GM21529 (cell line): ENCODE measurements at regions not wholly inside any gene's neighbourhood (a gene's known extent, or its start where the extent isn't known, plus 50 kb on each side); places are given as distances from the start of the nearest gene placed in this dataset.
"Not testable (repeated sequence)": the region's sequence is repeated elsewhere in the genome, so short reads cannot be mapped to it uniquely, and the experiment has no call there.

ENCODE experiments used
- ATAC-seq: cut with Tn5 transposase; IDR thresholded peaks from one replicate; pipeline ENCODE4 v1.9.1; 2021; ENCODE audit not compliant: unreplicated experiment

DNA sequence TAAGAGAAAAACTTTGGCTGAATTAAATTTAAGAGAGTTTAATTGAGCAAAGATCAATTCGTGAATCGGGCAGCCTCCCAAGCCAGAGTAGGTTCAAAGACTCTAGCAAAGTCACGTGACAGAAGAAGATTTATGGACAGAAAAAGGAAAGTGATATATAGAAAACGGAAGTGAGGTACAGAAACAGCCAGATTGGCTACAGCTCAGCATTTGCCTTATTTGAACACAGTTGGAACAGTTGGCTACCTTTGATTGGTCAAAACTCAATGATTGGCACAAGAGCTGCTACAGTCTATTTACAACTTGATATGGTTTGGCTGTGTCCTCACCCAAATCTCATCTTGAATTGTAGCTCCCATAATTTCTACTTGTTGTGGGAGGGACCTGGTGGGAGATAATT, 102.6 kb downstream of the PLG start:
- ATAC-seq: no peak

DNA sequence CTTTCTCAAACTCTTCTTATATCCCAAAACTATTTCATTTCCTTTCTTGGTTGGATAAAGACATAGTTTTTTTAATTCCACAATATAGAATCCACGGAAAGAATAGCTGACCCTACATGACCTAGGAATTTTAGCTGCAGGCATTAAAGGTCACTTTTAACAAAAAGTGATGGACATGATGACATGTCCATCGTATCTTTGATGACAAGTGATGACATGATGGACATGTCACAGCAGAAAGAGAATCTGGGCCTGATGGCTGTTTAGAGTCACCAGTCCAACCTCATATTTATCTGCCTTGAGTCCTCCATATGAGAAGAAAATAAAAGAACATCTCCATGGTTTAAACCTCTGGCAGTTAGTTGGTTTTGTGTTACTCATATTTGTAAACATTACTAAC, 106.2 kb downstream of the PLG start:
- ATAC-seq: no peak

DNA sequence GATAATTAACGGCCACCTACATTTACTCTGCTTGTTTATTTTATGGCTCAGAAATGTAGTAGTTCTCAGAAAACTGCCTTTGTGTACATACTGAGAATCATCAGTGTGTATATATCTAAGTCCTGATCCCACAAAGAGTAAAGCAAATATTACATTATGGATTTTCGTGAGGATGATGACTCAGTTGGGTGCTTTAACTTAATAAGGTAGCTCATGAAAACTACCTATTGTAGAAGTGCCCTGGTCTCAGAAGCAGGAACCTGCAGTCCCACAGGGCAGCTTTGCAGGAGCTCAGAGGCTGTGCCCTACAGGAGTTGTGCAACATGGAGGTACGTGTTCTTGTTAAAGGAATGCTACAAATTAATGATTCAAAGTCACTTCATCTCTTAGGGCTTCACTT, 108.2 kb downstream of the PLG start:
- no peak for ATAC-seq

DNA sequence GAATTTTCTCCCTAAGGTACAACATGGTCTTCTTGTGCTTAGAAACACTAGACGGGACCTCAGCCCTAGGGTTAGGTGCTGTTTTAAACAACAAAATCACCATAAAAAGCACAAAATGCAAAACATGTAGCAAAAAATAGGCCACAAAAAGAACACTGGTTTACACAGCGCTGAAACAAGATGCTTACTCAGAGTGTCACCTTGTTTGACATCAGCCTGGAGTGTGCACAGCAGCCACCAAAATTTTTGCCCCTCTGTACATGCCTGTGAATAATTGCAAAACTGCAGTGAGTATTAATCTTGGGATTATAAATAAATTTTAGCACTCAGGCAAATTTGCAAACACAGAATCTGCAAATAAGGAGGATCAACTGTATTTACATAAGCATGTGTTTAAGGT, 110.1 kb downstream of the PLG start:
- ATAC-seq: no peak

DNA sequence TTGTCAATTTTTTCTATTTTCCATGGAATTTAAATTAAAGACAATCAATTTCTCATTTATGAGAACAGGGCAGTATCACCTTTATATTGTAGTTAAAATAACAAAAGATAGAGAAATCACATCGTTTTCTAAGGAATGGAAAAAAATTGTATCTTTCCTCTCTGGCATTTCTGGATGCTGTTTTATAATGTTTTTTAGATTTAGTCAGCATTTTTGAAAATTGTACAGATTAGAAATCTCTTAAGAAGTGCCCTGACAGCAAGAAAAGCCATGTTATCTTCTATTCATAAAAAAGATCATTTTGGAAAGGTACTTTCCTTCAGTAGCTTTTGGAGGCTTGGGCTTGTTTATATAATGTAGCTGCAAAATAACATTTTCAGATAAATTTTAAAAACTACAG, 116.9 kb downstream of the PLG start:
- ATAC-seq: no peak

DNA sequence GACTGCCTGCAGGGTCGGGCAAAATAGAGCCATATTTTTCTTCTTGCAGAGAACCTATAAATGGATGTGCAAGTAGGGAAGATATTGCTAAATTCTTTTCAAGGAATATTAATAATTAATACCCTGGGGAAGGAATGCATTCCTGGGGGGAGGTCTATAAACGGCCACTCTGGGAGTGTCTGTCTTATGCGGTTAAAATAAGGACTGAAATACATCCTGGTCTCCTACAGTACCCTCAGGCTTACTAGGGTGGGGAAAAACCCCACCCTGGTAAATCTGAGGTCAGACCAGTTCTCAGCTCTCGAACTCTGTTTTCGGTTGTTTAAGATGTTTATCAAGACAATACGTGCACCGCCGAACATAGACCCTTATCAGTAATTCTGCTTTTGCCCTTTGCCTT, 118.6 kb downstream of the PLG start:
- ATAC-seq: not testable (repeated sequence)

DNA sequence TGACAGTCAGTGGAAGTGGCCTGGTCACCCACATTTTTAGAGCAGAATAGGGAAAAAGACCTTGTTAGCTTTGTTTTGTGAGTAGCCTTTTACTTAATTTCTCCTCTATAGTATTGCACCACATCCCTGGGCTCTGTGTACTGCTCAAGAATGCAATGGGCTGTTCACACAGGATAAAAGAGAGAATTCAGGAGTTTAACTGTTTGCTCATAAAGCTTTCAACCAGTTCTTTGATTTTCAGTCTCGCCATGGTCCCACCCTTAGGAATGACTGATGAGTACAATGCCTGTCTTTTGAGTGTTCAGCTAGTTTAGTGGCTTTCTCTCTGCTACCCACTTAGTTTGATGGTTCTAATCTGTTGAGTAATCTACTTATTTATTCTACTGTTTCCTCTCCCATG, 129.7 kb downstream of the PLG start:
- ATAC-seq: no peak

DNA sequence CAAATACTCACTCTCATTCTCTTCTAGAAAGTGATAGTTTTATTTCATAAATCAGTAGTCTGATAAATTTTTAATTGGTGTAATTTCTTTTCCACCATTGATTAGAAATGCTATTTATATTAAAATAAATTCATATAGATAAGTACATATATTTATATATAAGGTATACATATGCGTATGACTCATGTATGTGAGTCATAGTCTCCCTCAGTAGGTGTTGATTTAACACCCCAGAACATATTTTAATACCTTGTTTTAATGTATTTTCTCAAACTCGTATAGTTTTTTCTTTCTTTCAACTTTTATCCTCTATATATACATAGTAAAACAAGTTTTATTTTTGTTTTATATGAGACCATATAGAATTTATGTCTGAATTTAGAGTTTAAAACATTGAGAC, 130.4 kb downstream of the PLG start:
- no peak for ATAC-seq

DNA sequence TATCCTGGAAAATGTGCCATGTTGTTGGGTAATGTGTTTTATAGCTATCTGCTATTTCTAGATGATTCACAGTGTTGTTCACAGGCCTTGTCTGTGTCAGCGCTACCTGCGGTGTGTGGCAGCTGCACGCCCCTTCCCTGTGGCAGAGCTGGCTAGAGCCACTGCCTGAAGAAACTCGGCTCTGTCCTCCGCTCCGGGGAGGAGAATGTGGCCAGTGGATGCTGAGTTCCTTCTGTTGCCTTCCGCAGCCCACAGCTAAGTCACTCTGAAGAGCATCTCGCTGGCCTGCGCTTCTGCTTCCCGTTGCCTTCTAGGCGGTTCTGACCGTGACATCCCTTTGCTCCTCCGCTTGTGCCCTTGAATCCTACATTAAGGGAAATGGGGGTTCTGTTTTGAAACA, 135.1 kb downstream of the PLG start:
- no peak for ATAC-seq

DNA sequence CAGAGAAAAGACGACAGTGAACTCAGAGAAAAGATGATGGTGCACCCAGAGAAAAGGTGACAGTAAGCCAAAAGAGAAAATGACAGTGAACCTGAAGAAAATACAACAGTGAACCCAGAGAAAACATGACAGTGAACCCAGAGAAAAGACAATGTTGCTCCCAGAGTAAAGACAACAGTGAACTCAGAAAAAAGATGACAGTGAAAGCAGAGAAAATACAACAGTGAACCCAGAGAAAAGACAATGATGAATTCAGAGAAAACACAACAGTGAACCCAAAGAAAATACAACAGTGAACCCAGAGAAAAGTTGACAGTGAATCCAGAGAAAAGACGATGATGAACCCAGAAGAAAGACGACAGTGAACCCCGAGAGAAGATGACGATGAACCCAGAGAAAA, 140.5 kb upstream of the MAP3K4 start:
- no peak for ATAC-seq

DNA sequence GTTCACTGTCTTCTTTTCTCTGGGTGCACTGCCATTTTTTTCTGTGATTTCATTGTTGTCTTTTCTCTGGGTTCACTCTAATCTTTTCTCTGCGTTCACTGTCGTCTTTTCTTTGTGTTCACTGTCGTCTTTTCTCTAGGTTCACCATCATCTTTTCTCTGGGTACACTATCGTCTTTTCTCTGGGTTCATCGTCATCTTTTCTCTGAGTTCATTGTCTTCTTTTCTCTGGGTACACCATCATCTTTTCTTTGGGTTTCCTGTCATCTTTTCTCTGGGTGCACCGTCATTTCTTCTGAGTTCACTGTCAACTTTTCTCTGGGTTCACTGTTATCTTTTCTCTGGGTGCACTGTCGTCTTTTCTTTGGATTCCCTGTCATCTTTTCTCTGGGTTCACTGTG, 137.6 kb upstream of the MAP3K4 start:
- no peak for ATAC-seq

DNA sequence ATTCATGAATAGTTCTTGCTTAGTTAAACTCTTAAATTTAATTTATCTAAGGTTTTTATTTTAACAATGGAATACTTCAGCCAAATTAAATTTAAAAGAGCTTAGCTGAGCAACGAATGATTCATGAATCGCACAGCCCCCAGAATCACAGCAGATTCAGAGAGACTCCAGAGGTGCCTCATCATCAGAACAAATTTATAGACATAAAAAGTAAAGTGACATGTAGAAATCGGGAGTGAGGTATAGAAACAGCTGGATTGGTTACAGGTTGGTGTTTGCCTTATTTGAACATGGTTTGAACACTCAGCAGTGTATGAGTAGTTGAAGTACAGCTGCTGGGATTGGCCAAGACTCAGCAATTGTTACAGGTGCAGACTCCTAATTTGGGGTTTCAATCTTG, 132.7 kb upstream of the MAP3K4 start:
- ATAC-seq: no peak

DNA sequence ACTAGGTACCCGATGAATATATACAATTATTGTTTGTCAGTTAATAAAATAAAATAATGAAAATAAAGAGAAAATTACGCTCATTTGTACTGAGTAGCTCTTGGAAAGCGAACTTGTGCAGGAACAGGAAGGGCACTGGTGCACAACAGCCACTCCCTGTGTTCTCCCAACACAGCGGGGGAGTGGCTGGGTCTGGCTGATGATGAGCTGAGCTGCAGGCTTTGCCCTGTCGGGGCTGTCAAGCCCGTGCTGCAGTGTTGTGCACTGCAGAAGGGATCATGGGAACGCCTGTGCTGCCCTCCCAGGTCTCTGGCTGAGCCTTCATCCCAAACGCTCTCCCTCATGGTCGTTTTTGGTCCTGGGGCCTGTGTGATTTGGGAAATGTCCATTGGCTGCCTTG, 131.7 kb upstream of the MAP3K4 start:
- no peak for ATAC-seq

DNA sequence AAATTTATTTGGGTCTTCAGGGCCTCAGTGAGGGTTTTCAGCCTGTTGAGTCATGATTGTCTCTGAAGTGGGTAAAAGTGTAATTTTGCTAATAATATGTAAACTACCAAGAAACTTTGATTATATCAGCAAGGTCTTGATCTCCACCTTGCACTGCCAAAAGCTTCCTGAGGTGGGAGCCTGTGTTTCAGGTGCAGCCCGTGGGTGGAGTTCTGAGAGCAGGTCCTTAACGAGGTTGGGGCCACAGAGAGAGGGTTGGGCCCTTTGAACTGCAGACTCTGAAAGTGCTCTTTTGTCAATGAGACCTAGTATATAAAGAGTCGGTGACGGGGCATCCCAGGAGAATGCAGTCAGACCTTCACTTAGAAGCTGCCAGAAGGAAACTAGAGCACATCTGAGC, 129.7 kb upstream of the MAP3K4 start:
- no peak for ATAC-seq

DNA sequence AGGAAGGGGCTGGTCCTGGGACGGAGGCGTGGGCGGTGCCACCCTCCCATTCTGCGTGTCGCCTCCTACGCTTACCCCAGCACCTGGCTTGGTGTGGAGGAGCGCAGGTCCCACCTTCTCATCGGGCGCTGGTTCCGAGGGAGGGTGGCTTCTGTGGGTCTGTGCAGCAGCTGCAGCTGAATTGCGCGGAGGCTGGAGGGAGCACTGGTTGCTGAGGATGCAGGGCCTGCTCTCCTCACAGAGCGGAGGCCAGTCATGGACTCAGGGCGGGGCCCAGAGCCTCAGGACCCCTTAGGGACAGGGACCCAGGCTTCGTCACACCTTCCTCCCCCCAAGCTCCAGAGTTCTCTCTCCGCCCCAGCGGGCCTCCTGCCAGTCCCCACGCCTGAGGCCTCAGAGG, 127.8 kb upstream of the MAP3K4 start:
- ATAC-seq: no peak

DNA sequence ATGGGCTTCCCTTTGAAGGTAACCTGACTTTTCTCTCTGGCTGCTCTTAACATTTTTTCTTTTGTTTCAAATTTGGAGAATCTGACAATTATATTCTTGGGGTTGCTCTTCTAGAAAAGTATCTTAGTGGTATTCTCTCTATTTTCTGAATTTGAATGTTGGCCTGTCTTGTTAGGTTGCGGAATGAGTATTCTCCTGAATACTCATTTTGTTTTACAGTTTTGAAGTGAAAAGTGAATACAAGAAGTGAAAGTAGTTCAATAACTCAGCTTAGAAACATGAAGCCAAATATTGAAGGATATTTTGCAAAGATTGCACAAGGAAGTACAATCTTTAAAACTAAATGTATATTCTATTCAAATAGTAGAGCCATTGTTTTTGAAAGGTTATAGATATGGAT, 120.2 kb upstream of the MAP3K4 start:
- peak; percentile 92 for ATAC-seq

DNA sequence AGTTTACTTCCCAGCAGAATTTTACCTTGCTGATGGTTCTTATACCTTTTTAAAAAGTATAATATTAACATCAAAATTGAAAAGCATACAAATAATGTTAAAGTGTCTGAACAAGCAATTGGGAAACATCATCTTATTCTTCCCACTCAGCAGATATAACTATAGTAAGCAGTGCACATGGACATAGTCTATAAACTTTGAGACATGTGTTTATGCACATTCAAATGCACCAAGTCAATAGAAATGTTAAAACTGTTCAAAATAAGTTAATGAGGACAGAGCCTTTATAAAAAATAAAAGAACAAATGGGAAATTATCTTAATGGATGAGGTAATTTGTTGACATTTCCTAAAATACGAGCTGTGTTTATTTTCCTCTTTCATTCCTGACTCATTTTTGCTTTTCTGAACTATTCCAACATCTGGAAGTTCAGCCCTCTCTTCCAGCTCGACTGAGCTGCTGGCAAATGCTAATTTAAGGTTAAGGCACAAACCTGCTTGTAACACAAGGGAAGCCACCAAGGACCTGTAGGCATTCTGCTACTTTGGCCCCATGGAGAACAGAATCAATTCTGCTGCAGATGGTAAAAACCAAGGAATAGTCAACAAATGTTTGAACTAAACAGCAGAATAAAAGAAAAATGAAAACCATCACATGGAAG, 110.3 kb upstream of the MAP3K4 start:
- no peak for ATAC-seq

DNA sequence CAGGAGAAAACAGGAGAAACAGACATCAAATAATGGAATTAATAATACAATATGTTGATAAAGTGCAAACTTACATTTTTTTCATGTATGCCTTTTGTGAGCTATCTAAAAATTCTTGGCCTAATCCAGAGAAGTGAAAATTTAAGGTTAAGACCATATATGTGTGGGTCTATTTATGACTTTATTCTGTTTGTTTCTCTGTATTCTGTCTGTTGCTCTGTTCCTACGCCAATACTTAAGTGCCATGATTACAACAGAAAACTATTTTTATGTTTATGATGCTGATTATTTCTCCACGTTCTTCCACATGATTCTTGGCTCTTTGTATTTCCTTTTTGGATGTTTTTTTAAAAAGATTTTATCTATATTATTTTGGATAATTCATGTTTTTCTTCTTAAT, 109.6 kb upstream of the MAP3K4 start:
- no peak for ATAC-seq

DNA sequence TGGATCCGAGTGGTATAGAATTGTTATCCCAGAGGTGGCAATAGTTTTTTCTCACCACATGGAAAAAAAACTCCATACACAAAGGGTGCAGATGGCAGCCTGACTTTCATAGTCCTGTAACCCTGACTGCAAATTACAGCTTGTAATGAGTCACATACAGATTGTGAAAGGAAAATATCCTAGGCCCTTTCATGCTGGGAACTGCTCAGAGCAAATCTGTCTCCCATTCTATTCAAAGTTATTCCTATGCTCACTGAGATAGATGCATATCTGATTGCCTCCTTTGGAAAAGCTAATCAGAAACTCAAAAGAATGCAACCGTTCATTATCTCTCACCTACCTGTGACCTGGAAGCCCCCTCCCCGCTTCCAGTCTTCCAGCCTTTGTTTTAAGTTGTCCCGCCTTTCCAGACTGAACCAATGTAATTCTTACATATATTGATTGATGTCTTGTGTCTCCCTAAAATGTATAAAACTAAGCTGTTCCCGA, 108.7 kb upstream of the MAP3K4 start:
- ATAC-seq: no peak

DNA sequence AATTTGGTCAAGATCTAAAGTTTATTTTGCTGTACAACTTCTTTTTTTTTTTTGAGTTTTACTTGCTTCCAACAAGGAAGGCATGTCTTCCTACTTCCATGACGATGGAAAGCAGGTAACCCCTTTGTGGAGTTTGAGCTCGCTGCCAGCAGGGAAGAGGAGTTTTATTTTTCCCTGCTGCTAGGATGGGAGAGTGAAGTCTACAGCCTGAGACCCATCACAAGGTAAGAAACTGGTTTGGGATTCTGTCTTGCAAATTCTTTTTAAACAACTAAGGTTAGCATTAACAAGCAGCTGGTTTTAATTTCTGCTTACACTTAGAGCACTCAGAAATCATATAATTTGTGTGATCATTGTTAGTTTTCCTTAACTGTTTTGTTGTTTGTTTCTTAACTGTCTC, 108.0 kb upstream of the MAP3K4 start:
- no peak for ATAC-seq

DNA sequence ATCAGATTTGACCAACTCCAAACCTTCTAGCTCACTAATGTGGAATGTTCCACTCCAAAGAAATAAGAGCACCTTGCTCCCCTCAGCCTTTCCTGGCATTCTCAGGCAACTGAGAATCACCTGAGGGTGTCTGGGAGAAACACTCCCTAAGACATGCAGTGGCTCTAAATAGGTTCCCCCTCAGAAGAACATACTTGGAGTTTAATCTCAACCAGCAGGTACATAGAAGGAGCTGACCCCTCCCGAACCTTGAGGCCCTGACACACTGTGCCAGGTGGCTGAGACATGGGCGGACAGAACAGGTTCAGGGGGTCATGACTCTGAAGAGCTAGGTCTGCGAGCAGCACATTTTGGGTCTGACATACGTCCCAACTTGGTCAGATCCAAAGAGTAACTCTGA, 107.6 kb upstream of the MAP3K4 start:
- no peak for ATAC-seq

DNA sequence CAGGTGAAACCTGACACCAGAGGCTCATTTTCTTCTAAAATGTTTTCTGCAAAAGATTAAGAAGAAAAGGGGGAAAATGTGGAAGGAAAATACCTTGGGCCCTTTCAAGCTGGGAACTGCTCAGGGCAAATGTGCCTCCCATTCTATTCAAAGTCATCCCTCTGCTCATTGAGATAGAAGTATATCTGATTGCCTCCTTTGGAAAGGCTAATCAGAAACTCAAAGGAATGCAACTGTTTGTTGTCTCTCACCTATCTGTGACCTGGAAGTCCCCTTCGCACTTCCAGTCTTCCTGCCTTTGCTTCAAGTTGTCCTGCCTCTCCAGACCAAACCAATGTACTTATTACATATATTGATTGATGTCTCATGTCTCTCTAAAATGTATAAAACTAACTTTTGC, 102.4 kb upstream of the MAP3K4 start:
- not testable (repeated sequence) for ATAC-seq

DNA sequence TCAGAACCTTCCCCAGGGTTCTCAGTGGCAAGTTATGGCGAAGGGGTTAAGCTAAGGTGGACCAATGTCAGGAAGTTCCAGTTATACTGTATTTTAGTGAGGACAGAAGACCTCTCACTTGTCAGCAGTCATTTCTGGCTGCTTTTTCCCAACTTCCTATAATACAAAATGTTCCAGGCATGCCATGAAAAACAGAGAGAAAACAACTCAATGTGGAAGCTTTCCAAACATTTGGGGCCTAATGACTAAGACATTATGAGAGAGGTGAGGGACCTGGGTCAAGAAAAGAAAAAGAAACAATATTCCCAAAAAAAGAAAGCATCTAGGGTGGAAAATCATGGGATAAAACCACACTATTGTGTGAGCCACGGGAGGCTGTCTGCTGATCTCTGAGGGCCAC, 99.9 kb upstream of the MAP3K4 start:
- ATAC-seq: no peak

DNA sequence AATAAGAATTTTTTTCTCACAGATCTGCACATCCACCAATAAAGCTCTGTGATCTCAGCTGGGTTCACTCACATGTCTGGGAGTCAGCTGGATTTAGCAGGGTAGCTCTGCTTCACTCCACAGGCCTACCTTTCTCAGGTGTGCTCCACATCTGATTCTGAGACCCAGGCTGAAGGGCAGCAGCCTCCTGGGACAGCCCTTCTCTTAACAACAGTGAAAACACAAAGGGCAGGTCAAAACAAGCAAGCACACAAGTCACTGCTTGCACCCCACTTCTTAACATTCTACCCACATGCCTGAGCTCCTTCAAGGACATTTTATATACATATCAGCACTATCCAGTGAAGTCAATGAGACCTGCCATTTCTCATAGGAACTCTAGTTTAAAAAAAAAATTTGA, 96.0 kb upstream of the MAP3K4 start:
- ATAC-seq: no peak
